ENCODE measurements at regions not wholly inside any gene's neighbourhood (a gene's known extent, or its start where the extent isn't known, plus 50 kb on each side); places are given as distances from the start of the nearest gene placed in this dataset.
"Not testable (repeated sequence)": the region's sequence is repeated elsewhere in the genome, so short reads cannot be mapped to it uniquely, and the experiment has no call there.

- not testable (repeated sequence) for TF ChIP-seq CTCF, POLR2A, POLR2AphosphoS5, EP300 (IDR thresholded peaks at IDR 0.05)
Observed at GRCh38 chr11:39536323-39536722, 1923.1 kb downstream of the LRRC4C start.
